CD4-positive, alpha-beta T cell treated with Interleukin-6 for 4 hours (primary cell): ENCODE measurements at regions not wholly inside any gene's neighbourhood (a gene's known extent, or its start where the extent isn't known, plus 50 kb on each side); places are given as distances from the start of the nearest gene placed in this dataset.
"Not testable (repeated sequence)": the region's sequence is repeated elsewhere in the genome, so short reads cannot be mapped to it uniquely, and the experiment has no call there.

Experiments
- DNase-seq: peaks from one replicate; pipeline ENCODE4 v3.0.0-alpha.2; 2020; ENCODE audit warnings: mixed read lengths

DNA sequence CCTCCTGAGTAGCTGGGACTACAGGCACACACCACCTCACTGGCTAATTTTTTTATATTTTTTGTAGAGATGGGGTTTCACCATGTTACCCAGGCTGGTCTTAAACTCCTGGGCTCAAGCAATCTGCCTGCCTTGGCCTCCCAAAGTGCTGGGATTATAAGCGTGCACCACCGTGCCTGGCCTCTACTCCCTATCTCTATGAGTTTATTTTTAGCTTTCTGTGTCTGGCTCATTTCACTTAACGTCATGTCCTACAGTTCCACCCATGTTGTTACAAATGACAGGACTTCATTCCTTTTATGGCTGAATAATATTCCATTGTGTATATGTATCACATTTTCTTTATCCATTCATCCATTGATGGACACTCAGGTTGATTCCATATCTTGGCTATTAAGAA is 164.2 kb upstream of the ZNF648 start:
- DNase-seq, result not testable (repeated sequence)

DNA sequence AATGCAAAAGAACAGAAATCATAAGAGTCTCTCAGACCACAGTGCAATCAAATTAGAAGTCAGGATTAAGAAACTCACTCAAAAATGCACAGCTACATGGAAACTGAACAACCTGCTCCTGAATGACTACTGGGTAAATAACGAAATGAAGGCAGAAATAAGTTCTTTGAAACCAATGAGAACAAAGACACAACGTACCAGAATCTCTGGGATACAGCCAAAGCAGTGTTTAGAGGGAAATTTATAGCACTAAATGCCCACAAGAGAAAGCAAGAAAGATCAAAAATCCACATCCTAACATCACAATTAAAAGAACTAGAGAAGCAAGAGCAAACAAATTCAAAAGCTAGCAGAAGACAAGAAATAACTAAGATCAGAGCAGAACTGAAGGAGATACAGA is 160.5 kb upstream of the ZNF648 start:
- not testable (repeated sequence) for DNase-seq

DNA sequence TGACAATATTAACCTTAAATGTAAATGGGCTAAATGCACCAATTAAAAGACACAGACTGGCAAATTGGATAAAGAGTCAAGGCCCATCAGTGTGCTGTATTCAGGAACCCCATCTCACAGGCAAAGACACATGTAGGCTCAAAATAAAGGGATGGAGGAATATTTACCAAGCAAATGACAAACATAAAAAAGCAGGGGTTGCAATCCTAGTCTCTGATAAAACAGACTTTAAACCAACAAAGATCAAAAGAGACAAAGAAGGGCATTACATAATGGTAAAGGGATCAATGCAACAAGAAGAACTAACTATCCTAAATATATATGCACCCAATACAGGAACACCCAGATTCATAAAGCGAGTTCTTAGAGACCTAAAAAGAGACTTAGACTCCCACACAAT is 159.9 kb upstream of the ZNF648 start:
- not testable (repeated sequence) for DNase-seq

- no peak for DNase-seq
Measured at GRCh38 chr1:182217967-182218366, 156.5 kb upstream of the ZNF648 start.

- no peak for DNase-seq
Measured at GRCh38 chr1:182217071-182217470, 155.6 kb upstream of the ZNF648 start.

DNA sequence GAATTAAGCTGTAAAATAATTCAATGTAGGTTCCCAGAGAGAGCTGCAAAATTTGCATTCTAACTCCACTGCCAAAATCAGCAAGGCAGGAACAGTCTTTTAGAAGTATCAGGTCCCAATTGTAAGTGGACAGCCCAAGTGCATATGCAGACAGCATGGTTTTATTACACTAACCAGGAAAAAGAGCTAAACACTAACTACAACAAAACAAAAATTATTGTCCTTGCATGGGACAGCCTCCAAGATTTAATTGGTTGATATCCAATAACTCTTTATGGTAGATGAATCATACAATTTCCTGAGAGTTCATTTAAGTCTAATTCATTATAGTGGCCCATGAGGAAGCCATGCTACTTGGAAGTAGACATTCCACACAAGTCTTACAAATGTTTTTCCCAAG is 154.3 kb upstream of the ZNF648 start:
- no peak for DNase-seq

GRCh38 chr1:182213163-182213562 is 151.7 kb upstream of the ZNF648 start:
- no peak for DNase-seq

GRCh38 chr1:182211386-182211785 is 149.9 kb upstream of the ZNF648 start:
- DNase-seq, result no peak

- no peak for DNase-seq
Measured at GRCh38 chr1:182210417-182210816, 148.9 kb upstream of the ZNF648 start.

DNA sequence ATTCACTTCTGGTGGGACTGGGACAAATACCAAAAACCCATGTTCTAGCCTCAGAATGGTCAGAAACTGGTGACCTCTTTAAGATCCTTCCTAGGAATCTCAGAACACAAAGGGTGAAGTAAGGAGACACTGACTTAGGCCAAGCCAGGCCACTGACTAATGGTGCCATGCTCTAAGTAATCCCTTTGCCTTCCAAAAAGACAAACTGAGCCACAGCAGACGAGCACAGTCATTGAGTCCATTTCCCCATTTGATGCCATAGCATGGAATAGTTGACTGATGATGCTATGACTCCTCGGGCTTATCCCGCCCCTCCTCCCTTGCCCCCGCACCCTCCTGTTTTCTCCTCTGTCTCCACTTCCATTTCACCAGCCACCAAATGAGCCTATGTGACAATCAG is 145.8 kb upstream of the ZNF648 start:
- no peak for DNase-seq

DNA sequence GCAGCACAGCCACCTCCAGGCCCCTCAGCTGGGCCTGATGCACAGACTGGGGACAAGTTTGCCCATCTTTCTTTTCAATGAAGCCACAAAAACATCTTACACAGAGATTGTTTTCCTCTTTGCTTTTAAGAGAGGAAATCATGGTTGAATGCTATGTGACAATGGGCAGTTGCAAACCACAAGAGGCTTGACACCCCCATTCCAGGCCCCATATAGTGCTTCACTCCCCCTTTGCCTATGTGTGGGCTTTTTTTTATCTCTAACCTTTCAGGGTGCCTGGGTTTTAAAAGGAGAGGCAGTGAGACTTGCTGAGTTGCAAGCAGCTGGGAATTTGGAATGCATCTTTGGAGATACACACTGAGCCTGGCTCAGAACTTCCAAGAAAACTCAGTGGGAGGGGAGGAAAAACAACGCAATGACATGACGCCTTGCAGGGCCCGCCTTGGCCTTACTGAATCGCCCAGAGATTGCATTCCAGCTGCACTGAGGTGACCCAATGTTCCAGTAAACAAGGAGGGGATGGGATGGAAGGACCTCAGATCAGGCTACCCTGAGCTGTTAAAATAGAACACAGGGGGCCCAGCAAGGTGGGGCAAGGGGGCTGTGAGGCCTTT is 145.2 kb upstream of the ZNF648 start:
- no peak for DNase-seq

DNA sequence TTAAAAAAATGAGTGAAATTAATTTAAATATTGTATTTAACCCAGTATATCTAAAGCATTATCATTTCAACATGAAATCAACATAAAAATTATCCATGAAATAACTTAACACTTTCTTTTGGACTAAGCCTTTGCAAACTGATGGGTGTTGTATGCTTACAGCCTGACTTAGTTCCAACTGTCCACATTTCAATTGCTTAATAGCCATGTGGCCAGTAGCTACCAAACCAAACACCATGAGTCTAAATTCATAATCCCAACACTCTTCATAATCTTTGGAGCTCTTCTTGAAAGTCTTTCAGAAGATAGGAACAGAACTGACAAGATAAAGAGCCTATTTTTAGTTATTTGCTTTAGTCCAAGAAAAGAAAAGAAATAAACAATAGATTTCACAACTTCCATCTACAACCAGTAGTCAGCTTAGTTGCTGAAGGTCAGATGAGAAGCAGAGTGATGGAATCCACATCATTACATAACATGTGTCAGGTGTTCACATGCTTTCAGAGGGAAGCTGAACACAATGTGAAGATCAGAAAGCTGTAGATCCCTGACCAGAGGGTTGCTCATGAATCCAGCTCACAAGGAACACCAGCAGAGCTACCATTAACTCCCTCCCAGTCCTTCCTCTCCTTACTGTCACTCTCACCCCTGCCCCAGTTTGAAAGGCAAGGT is 144.0 kb upstream of the ZNF648 start:
- no peak for DNase-seq

- DNase-seq, result no peak
Measured at GRCh38 chr1:182203191-182203875, 141.8 kb upstream of the ZNF648 start.

DNA sequence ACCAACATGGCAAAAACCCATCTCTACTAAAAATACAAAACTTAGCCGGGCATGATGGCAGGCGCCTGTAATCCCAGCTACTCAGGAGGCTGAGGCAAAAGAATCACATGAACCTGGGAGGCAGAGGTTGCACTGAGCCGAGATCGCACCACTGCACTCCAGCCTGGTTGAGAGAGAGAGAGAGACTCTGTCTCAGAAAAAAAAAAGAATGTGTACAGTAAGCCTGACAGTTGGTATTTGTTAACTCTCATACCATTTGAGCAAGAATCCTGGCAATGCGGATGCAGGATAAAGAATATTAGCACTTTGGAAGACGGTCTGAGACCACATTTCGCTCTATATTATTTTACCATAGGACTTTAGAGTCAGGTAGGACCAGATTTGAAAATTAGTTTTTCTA is 140.0 kb upstream of the ZNF648 start:
- DNase-seq, result not testable (repeated sequence)

DNA sequence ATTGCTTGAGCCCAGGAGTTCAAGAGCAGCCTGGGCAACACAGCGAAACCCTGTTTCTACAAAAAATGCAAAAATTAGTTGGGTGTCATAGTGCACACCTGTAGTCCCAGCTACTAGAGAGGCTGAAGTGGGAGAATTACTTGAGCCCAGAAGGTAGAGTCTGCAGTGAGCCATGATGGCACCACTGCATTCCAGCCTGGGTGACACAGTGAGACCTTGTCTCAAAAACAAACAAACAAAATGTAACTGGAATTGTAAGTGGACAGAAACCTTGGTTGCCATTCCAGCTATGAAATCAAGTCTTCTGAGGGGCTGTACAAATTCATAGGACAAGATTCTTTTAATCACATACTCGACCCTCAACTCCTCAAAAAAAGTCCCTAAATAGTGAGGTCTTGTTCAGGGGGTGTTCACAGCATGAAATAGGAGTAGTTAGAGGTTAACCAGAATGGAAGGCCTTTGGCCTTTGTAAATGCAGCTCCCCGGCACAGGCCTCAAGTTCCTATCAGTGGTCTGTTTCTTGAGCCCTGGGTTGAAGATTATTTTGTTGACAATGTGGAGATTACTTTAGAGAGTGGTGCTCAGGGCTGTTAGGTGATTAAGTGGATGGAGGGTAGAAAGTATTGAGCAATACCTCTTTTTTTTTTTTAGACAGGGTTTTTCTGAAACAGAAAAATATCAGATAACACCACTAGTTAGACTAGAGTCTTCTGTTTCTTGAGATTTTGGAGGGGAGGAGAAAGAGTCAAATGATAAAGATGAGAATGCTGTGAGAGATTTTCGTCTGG is 138.7 kb upstream of the ZNF648 start:
- DNase-seq, result no peak

DNA sequence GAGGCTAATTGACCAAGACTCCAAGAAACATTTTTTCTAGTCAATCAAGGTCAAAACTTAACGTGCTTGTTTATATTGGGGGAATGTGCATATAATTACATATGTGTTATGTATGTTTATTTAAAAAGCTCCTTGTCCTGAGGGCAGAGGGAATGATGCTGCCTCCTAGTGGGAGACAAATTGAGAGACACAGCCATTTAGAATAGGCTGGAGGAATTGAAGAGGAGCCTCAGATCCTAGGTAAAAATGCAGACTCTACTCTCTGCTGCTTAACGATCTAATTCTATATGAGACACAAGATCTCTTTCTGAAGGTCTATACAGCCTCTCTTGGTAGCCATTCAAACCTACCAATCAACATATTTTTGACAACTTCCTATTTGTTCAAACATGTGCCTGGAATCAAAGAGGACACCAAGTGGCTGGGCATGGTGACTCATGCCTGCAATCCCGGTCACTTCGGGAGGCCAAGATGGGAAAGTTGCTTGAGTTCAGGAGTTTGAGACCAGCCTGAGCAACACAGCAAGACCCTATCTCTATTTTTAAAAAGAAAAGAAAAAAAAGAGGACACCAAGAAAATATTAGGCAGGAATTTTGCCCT is 136.6 kb upstream of the ZNF648 start:
- no peak for DNase-seq

- DNase-seq, result no peak
Measured at GRCh38 chr1:182196897-182197870, 135.7 kb upstream of the ZNF648 start.

GRCh38 chr1:182195733-182196132 is 134.2 kb upstream of the ZNF648 start:
- no peak for DNase-seq

DNA sequence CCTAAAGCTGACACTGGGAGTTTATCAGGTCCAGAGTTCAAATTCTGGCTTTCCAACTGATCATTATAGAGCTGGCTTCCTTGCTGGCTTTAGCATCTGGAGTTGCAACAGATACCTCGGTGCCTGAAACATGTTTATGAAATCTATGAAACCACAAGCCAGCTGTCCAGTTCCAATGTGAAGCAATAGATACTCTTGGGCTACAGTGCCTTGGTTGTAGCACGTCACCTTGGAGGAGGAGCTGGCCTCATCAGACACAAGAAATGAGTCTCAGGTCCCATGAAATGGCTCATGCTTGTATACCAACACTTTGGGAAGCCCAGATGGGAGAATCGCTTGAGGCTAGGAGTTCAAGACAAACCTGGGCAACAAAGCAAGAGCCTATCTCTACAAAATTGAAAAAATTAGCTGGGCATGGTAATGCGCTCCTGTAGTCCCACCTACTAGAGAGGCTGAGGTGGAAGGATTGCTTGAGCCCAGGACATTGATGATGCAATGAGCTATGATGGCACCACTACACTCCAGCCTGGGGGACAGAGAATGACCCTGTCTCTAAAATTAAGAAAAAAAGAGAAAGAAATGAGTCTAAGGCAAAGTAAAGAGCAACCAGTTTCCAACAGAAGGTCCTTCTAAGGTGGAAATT is 132.5 kb upstream of the ZNF648 start:
- no peak for DNase-seq

DNA sequence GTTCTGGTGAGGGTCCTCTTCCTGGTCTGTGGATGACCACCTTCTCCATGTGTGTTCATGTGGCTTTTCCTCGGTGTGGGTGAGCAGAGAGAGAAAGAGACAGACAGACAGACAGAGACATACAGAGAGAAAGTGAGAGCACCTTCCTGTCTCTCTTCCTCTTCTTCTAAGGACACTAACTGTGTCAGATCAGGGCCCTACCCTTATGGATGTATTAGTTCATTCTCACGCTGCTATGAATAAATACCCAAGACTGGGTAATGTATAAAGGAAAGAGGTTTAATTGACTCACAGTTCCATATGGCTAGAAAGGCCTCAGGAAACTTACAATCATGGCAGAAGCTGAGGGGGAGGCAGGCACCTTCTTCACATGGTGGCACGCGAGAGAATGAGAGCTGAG is 131.5 kb upstream of the ZNF648 start:
- DNase-seq, result no peak

- DNase-seq, result no peak
Measured at GRCh38 chr1:182192215-182192614, 130.7 kb upstream of the ZNF648 start.
